WI38 (cell line): ENCODE measurements at regions not wholly inside any gene's neighbourhood (a gene's known extent, or its start where the extent isn't known, plus 50 kb on each side); places are given as distances from the start of the nearest gene placed in this dataset.

Experiments
- H3K4me3 ChIP-seq: 2 replicates; pipeline ENCODE4 v1.5.1; 2011; ENCODE audit warnings: low read depth, mild to moderate bottlenecking, control low read depth, low read length
- CTCF ChIP-seq: IDR thresholded peaks from 2 replicates; pipeline ENCODE4 v1.5.1; 2012; ENCODE audit warnings: low read depth, mild to moderate bottlenecking, control low read depth, low read length

DNA sequence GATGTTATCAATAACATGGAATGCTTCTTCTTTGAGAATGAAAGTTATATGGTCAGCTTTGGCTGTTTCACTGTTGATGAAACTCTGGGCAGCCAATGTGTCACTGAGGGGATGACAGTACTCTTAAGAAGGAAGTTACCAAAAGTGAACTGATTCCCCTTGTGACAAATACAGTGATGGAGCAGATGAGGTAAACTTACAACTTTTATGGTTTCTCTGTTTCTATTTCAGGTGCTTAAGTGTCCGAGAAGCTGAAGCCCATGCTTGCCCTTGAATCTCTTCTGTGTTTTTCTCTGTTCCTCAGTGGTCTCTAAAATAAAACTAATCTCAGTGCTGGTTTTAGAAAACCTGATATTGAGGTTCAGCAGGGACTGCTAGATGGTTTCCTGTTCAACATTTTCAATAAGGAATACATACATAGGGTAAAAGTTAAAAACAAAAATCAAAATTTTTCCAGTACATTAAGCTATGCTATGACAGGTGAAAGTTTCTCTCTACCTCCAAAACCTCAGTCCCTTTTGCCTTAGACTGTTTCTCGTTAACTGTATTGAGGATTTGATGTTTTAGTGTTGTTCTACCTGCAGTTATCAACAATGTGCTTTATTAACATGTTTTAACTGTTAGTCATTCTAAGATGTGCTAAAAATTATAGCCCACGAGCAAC lies 454.4 kb upstream of the ADGRL4 start:
- H3K4me3 ChIP-seq = no peak overlapping the region
- TF ChIP-seq CTCF = no peak

GRCh38 chr1:79457562-79458224 lies 451.2 kb upstream of the ADGRL4 start:
- no peak for TF ChIP-seq CTCF
- no peak overlapping the region for H3K4me3 ChIP-seq

DNA sequence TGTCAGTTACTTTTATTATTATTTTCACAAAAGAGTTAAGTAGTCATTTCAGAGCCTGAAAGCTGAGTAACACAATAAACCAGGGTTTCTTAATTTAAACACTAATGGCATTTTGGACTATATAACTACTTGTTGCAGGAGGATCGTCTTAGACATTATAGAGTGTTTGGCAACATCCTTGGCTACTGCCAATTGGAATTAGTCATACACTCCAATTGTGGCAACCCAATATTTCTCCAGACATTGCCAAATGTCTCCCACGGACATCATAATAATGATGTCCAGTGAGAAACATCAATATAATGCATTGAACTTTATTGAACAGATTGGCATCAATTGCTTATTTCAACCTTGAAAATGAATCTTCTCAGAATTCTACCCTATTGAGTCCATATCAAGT lies 441.9 kb upstream of the ADGRL4 start:
- no peak overlapping the region for H3K4me3 ChIP-seq
- TF ChIP-seq CTCF = no peak

- no peak for TF ChIP-seq CTCF
- no peak overlapping the region for H3K4me3 ChIP-seq
Observed at GRCh38 chr1:79441238-79441637, 434.7 kb upstream of the ADGRL4 start.

DNA sequence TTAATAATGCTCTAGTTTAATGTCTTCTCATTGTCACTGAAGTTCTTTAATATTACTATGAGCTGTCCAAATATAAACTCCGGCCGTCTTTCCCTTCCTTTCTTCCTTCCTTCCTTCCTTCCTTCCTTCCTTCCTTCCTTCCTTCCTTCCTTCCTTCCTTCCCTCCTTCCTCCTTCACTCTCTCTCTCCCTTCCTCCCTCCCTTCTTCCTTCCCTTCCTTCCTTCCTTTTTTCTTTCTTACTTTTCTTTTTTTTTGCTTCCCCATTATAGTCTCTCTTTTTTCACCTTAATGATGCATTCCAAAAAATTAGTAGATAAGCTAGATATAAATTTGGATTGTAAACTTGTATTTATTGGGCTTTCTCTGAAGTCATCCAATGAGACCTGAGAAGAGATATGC lies 431.0 kb upstream of the ADGRL4 start:
- no peak for TF ChIP-seq CTCF
- H3K4me3 ChIP-seq = no peak overlapping the region

DNA sequence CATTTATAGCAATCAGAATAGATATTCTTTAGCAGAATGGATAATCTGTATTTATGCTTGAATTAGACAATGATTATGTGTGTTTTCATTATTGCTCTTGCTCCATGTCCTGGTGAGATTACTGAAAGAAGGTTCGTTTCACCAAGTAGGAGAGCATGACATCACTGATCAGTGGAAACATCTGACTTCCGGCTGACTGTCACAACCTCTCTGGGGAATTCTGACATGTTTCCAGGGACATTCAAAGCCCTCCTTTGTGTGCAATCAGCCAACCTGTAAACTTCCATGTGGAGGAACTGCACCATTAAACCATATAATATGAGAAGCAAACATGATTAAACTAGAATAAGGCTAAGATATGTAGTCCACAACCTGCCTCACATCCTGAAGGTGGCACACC lies 424.8 kb upstream of the ADGRL4 start:
- no peak for TF ChIP-seq CTCF

DNA sequence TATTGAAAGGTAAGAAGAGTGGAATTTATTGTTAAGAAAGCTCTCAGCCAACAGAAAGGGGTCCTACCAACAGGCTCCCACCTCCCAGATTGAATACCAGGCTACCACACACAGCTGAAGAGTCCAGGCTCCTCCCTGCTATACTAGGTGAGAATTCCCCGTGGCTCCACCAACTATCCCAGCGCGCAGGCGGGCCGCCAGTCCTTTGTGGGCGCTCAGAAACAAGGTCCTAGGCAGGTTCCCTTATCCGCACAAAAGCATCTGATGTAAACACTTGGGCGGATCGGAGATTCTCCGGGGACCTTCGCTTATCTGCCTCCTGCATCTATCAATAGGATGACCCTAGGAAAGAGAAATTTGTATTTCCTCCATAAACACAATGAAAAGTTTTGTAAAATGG lies 423.9 kb upstream of the ADGRL4 start:
- no peak overlapping the region for H3K4me3 ChIP-seq
- TF ChIP-seq CTCF = no peak

More for the DNA sequence above, 424.8 kb upstream of the ADGRL4 start:
- no peak overlapping the region for H3K4me3 ChIP-seq
